Medulla oblongata (tissue), 1 donor: ENCODE measurements at regions not wholly inside any gene's neighbourhood (a gene's known extent, or its start where the extent isn't known, plus 50 kb on each side); places are given as distances from the start of the nearest gene placed in this dataset.

Source experiments
- DNase-seq: peaks from one replicate; pipeline ENCODE4 v3.0.0-alpha.2; 2015; ENCODE audit errors: extremely low spot score

- DNase-seq = no peak
Observed at GRCh38 chr9:17970277-17970676, 391.4 kb downstream of the SH3GL2 start.

GRCh38 chr9:17978773-17979172 lies 399.9 kb downstream of the SH3GL2 start:
- DNase-seq = no peak

- no peak for DNase-seq
Observed at GRCh38 chr9:17986595-17986994, 407.7 kb downstream of the SH3GL2 start.

GRCh38 chr9:17987189-17987588 lies 408.3 kb downstream of the SH3GL2 start:
- no peak for DNase-seq

GRCh38 chr9:17988489-17988888 lies 409.6 kb downstream of the SH3GL2 start:
- DNase-seq = no peak

GRCh38 chr9:17990602-17991001 lies 411.7 kb downstream of the SH3GL2 start:
- DNase-seq = no peak

- DNase-seq = no peak
Observed at GRCh38 chr9:17993024-17993423, 414.2 kb downstream of the SH3GL2 start.

- no peak for DNase-seq
Observed at GRCh38 chr9:17994695-17995425, 416.0 kb downstream of the SH3GL2 start.

GRCh38 chr9:17996728-17997127 lies 417.9 kb downstream of the SH3GL2 start:
- no peak for DNase-seq

GRCh38 chr9:18002718-18003438 lies 424.0 kb downstream of the SH3GL2 start:
- no peak for DNase-seq

- no peak for DNase-seq
Observed at GRCh38 chr9:18006591-18006990, 427.7 kb downstream of the SH3GL2 start.

- DNase-seq = no peak
Observed at GRCh38 chr9:18007621-18008020, 428.8 kb downstream of the SH3GL2 start.

GRCh38 chr9:18009902-18010301 lies 431.0 kb downstream of the SH3GL2 start:
- no peak for DNase-seq

GRCh38 chr9:18010492-18010891 lies 431.6 kb downstream of the SH3GL2 start:
- no peak for DNase-seq

GRCh38 chr9:18012170-18012569 lies 433.3 kb downstream of the SH3GL2 start:
- DNase-seq = no peak

- DNase-seq = no peak
Observed at GRCh38 chr9:18014556-18014955, 435.7 kb downstream of the SH3GL2 start.

GRCh38 chr9:18015116-18015515 lies 436.2 kb downstream of the SH3GL2 start:
- no peak for DNase-seq

- no peak for DNase-seq
Observed at GRCh38 chr9:18017136-18017535, 438.3 kb downstream of the SH3GL2 start.

GRCh38 chr9:18018221-18018620 lies 439.4 kb downstream of the SH3GL2 start:
- DNase-seq = no peak

- DNase-seq = no peak
Observed at GRCh38 chr9:18018661-18019060, 439.8 kb downstream of the SH3GL2 start.

GRCh38 chr9:18020121-18020745 lies 441.4 kb downstream of the SH3GL2 start:
- DNase-seq = no peak

- no peak for DNase-seq
Observed at GRCh38 chr9:18022642-18023041, 443.8 kb downstream of the SH3GL2 start.

- no peak for DNase-seq
Observed at GRCh38 chr9:18023332-18023731, 444.5 kb downstream of the SH3GL2 start.
